Loucy (cell line): ENCODE measurements at regions not wholly inside any gene's neighbourhood (a gene's known extent, or its start where the extent isn't known, plus 50 kb on each side); places are given as distances from the start of the nearest gene placed in this dataset.

Experiments
- H2AFZ ChIP-seq: fragments of 200-600 bp; sonication (generic); 2 replicates; pipeline ENCODE4 v1.6.0; 2016; ENCODE audit warnings: antibody characterized with exemption, mild to moderate bottlenecking, low read length, moderate library complexity
- H3F3A ChIP-seq: fragments of 200-600 bp; 2 replicates; pipeline ENCODE4 v1.6.0; 2016; ENCODE audit warnings: antibody characterized with exemption, low read depth, mild to moderate bottlenecking
- H3K27me3 ChIP-seq: fragments of 200-600 bp; sonication (generic); 2 replicates; pipeline ENCODE4 v1.6.1; 2014; ENCODE audit warnings: low read length, mild to moderate bottlenecking; ENCODE audit not compliant: insufficient read depth, poor library complexity, severe bottlenecking
- H3K36me3 ChIP-seq: fragments of 200-600 bp; sonication (generic); 2 replicates; pipeline ENCODE4 v1.6.1; 2016; ENCODE audit warnings: low read length; ENCODE audit not compliant: insufficient read depth
- H3K4me1 ChIP-seq: fragments of 200-600 bp; sonication (generic); 2 replicates; pipeline ENCODE4 v1.5.1; 2014; ENCODE audit warnings: low read length, mild to moderate bottlenecking; ENCODE audit not compliant: insufficient read depth, poor library complexity, severe bottlenecking
- H3K4me2 ChIP-seq: fragments of 200-600 bp; sonication (generic); 2 replicates; pipeline ENCODE4 v1.6.0; 2014; ENCODE audit warnings: antibody characterized with exemption, low read length, low read depth, mild to moderate bottlenecking; ENCODE audit not compliant: poor library complexity, severe bottlenecking
- H3K4me3 ChIP-seq: fragments of 200-600 bp; sonication (generic); 2 replicates; pipeline ENCODE4 v1.5.1; 2014; ENCODE audit warnings: low read length, mild to moderate bottlenecking, mixed read lengths; ENCODE audit not compliant: poor library complexity, severe bottlenecking
- H3K79me2 ChIP-seq: fragments of 200-600 bp; sonication (generic); 2 replicates; pipeline ENCODE4 v1.6.1; 2014; ENCODE audit warnings: low read length; ENCODE audit not compliant: insufficient read depth
- H3K9ac ChIP-seq: fragments of 200-600 bp; sonication (generic); 2 replicates; pipeline ENCODE4 v1.6.0; 2014; ENCODE audit warnings: mild to moderate bottlenecking, low read depth, low read length, moderate library complexity; ENCODE audit not compliant: poor library complexity, severe bottlenecking
- H3K9me2 ChIP-seq: fragments of 200-600 bp; sonication (generic); replicated peaks from 2 replicates; pipeline ENCODE4 v1.6.1; 2016; ENCODE audit warnings: low read depth, low read length, mixed read lengths
- H3K9me3 ChIP-seq: fragments of 200-600 bp; sonication (generic); 2 replicates; pipeline ENCODE4 v1.6.1; 2014; ENCODE audit warnings: mild to moderate bottlenecking, antibody characterized with exemption, low read length, low read depth; ENCODE audit not compliant: insufficient read depth
- H4K20me1 ChIP-seq: fragments of 200-600 bp; sonication (generic); 2 replicates; pipeline ENCODE4 v1.6.0; 2014; ENCODE audit warnings: antibody characterized with exemption, low read length, mild to moderate bottlenecking; ENCODE audit not compliant: insufficient read depth, poor library complexity, severe bottlenecking
- CTCF ChIP-seq: fragments of 200-600 bp; sonication (generic); conservative IDR thresholded peaks from 2 replicates; pipeline ENCODE4 v1.5.1; 2014; ENCODE audit warnings: mild to moderate bottlenecking, antibody characterized with exemption, low read length
- EZH2phosphoT487 ChIP-seq: fragments of 200-600 bp; IDR thresholded peaks from 2 replicates; pipeline ENCODE4 v1.6.1; 2018; ENCODE audit warnings: antibody characterized with exemption, mild to moderate bottlenecking, moderate library complexity, borderline replicate concordance

- TF ChIP-seq EZH2phosphoT487: no peak
- no peak for TF ChIP-seq CTCF
- no peaks in the 10 kb centered on the region for H3K9me2 ChIP-seq
- no peaks in the 10 kb centered on the region for H3F3A ChIP-seq
- H3K4me1 ChIP-seq: no peaks in the 10 kb centered on the region
- no peaks in the 10 kb centered on the region for H3K36me3 ChIP-seq
- no peaks in the 10 kb centered on the region; the same call in 1 of the 2 replicates for H3K9me3 ChIP-seq
- H2AFZ ChIP-seq: no peak overlapping the region
- no peak overlapping the region for H3K9ac ChIP-seq
- H4K20me1 ChIP-seq: no peaks in the 10 kb centered on the region
- H3K4me3 ChIP-seq: no peak overlapping the region
- no peaks in the 10 kb centered on the region for H3K79me2 ChIP-seq
- no peak overlapping the region for H3K4me2 ChIP-seq
- H3K27me3 ChIP-seq: no peaks in the 10 kb centered on the region
Observed at GRCh38 chr9:90544488-90544887, 98.1 kb downstream of the DIRAS2 start.

GRCh38 chr9:90546200-90546599 is 96.4 kb downstream of the DIRAS2 start:
- H3K79me2 ChIP-seq: no peaks in the 10 kb centered on the region
- H3K4me3 ChIP-seq: no peak overlapping the region
- H3K4me1 ChIP-seq: no peaks in the 10 kb centered on the region
- H3K4me2 ChIP-seq: no peak overlapping the region
- H3K9ac ChIP-seq: no peak overlapping the region
- no peak for TF ChIP-seq CTCF
- no peak for TF ChIP-seq EZH2phosphoT487
- no peaks in the 10 kb centered on the region for H3K36me3 ChIP-seq
- H3F3A ChIP-seq: no peaks in the 10 kb centered on the region
- H2AFZ ChIP-seq: no peak overlapping the region
- no peaks in the 10 kb centered on the region for H3K27me3 ChIP-seq
- no peaks in the 10 kb centered on the region; the same call in 1 of the 2 replicates for H3K9me3 ChIP-seq
- H4K20me1 ChIP-seq: no peaks in the 10 kb centered on the region
- no peaks in the 10 kb centered on the region for H3K9me2 ChIP-seq

GRCh38 chr9:90547896-90548295 is 94.7 kb downstream of the DIRAS2 start:
- no peaks in the 10 kb centered on the region; the same call in 1 of the 2 replicates for H3K9me3 ChIP-seq
- H3K9ac ChIP-seq: no peak overlapping the region
- no peaks in the 10 kb centered on the region for H3K36me3 ChIP-seq
- no peaks in the 10 kb centered on the region for H3K9me2 ChIP-seq
- H3K4me1 ChIP-seq: no peaks in the 10 kb centered on the region
- no peaks in the 10 kb centered on the region for H4K20me1 ChIP-seq
- no peak overlapping the region for H3K4me2 ChIP-seq
- H3F3A ChIP-seq: no peaks in the 10 kb centered on the region
- no peak; the same call in 1 of the 2 replicates for TF ChIP-seq CTCF
- no peaks in the 10 kb centered on the region for H3K27me3 ChIP-seq
- H3K79me2 ChIP-seq: no peaks in the 10 kb centered on the region
- H3K4me3 ChIP-seq: no peak overlapping the region
- H2AFZ ChIP-seq: no peak overlapping the region
